ENCODE measurements at regions not wholly inside any gene's neighbourhood (a gene's known extent, or its start where the extent isn't known, plus 50 kb on each side); places are given as distances from the start of the nearest gene placed in this dataset.

DNA sequence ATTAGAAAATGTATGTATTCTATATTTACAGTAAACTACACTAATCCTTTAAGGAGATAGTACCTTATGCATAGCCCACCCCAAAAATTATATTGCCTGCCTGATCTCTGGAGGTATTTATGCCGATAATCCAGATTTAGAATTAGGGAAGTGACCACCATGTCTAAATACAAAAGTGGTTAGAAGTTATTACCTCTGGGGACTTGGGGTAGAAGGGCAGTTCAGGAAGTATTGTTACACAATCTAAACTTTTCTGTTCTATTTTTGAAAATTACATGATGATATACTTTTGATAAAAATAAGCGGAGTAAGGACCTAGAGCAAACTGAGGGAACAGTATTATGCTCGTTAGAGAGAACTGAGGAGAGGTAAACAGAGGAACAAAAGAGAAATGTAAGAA lies 90.5 kb upstream of the ZP4 start:
- CTCF ChIA-PET, result no interaction called here
- DNase-seq, result no peak
- no peaks in the 10 kb centered on the region for H4K20me1 ChIP-seq (ENCODE audit: insufficient read depth)
- no TSS peak for BruUV-seq (replicated peaks)
- no peaks in the 10 kb centered on the region for H3K4me1 ChIP-seq (replicated peaks; ENCODE audit: insufficient read depth)
- no peaks in the 10 kb centered on the region for H3K9me3 ChIP-seq (ENCODE audit: insufficient read depth, low read depth)
- no peak overlapping the region for H2AFZ ChIP-seq
- TF ChIP-seq EZH2 (IDR thresholded peaks at IDR 0.05; ENCODE audit: low read depth), result no peak
- TF ChIP-seq, protein P1, sequence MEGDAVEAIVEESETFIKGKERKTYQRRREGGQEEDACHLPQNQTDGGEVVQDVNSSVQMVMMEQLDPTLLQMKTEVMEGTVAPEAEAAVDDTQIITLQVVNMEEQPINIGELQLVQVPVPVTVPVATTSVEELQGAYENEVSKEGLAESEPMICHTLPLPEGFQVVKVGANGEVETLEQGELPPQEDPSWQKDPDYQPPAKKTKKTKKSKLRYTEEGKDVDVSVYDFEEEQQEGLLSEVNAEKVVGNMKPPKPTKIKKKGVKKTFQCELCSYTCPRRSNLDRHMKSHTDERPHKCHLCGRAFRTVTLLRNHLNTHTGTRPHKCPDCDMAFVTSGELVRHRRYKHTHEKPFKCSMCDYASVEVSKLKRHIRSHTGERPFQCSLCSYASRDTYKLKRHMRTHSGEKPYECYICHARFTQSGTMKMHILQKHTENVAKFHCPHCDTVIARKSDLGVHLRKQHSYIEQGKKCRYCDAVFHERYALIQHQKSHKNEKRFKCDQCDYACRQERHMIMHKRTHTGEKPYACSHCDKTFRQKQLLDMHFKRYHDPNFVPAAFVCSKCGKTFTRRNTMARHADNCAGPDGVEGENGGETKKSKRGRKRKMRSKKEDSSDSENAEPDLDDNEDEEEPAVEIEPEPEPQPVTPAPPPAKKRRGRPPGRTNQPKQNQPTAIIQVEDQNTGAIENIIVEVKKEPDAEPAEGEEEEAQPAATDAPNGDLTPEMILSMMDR (conservative IDR thresholded peaks at IDR 0.05), result no peak
- POLR2A ChIA-PET (ENCODE audit: unreplicated experiment), result no interaction called here
- H3K9me2 ChIP-seq (ENCODE audit: insufficient read depth), result no peaks in the 10 kb centered on the region
- H3K4me3 ChIP-seq, result no peak overlapping the region
- H3K4me2 ChIP-seq, result no peak overlapping the region
- H3K27me3 ChIP-seq (ENCODE audit: insufficient read depth, low read depth), result no peaks in the 10 kb centered on the region
- intact Hi-C loops (cut with micrococcal nuclease; ENCODE audit: unreplicated experiment), result no loop called here
- no peaks in the 10 kb centered on the region for H3K36me3 ChIP-seq (ENCODE audit: low read depth)
- H3K79me2 ChIP-seq (ENCODE audit: low read depth), result no peaks in the 10 kb centered on the region
- no peaks in the 10 kb centered on the region for H3F3A ChIP-seq (ENCODE audit: insufficient read depth, low read depth)
- no peak overlapping the region for H3K27ac ChIP-seq

DNA sequence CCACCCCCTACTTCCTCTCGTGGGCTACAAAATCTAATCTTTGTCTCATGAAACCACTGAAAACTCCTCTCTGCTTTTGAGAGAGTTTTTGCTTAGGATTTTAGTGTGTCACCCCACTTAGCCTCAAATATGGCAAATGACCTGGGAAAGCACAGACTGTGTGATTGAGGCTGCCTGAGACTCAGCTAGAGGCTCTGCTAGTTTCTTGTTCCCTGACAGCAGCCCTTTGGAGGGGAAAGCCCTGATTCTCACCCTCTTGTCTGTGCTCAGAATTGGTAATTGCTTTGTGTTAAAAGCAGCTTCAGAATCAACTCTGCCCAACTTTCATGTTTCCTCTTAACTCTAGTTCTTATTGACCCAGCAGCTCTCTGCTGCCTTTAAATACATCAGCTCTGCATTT lies 85.6 kb upstream of the ZP4 start:
- Histone ChIP-seq H2AFZ (no peak overlapping the region), H3F3A (ENCODE audit: insufficient read depth, low read depth) (no peaks in the 10 kb centered on the region), H3K4me3 (no peak overlapping the region), H3K4me2 (no peak overlapping the region), H3K4me1 (replicated peaks; ENCODE audit: insufficient read depth) (no peaks in the 10 kb centered on the region), H3K27ac (no peak overlapping the region), H3K36me3 (ENCODE audit: low read depth) (no peaks in the 10 kb centered on the region), H3K27me3 (ENCODE audit: insufficient read depth, low read depth) (no peaks in the 10 kb centered on the region), H3K9me3 (ENCODE audit: insufficient read depth, low read depth) (no peaks in the 10 kb centered on the region), H4K20me1 (ENCODE audit: insufficient read depth) (no peaks in the 10 kb centered on the region), H3K9me2 (ENCODE audit: insufficient read depth) (no peaks in the 10 kb centered on the region), H3K79me2 (ENCODE audit: low read depth) (no peaks in the 10 kb centered on the region)
- BruUV-seq (replicated peaks), result no TSS peak
- no peak for TF ChIP-seq EZH2 (IDR thresholded peaks at IDR 0.05; ENCODE audit: low read depth)
- TF ChIP-seq, protein P1 (conservative IDR thresholded peaks at IDR 0.05), result no peak
- intact Hi-C loops (cut with micrococcal nuclease; ENCODE audit: unreplicated experiment), result no loop called here
- ChIA-PET POLR2A (ENCODE audit: unreplicated experiment) (no interaction called here), CTCF (no interaction called here)
- no peak for DNase-seq

DNA sequence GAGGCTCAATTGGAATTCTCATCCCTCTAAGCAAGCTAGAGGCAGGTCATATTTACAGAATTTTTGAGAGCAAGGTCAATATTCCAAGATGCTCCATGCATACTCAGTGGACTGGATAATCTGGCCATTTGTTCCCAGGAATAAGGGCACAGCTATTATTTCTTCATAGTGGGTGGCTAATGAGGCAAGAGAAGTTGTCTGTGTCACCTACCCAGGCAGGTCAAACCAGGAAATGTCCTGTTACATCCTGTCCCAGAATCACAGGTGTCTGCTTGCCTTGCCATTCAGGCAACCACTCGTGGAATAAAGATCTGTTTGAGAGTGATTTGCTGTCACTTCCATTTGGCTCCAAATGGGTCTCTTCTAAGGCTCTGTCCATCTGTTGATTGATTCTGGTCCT lies 85.2 kb upstream of the ZP4 start:
- POLR2A ChIA-PET (ENCODE audit: unreplicated experiment), result no interaction called here
- no peaks in the 10 kb centered on the region for H3K27me3 ChIP-seq (ENCODE audit: insufficient read depth, low read depth)
- TF ChIP-seq, protein P1 (conservative IDR thresholded peaks at IDR 0.05), result no peak
- no peak for TF ChIP-seq EZH2 (IDR thresholded peaks at IDR 0.05; ENCODE audit: low read depth)
- CTCF ChIA-PET, result no interaction called here
- H3K9me2 ChIP-seq (ENCODE audit: insufficient read depth), result no peaks in the 10 kb centered on the region
- no peaks in the 10 kb centered on the region for H3F3A ChIP-seq (ENCODE audit: insufficient read depth, low read depth)
- intact Hi-C loops (cut with micrococcal nuclease; ENCODE audit: unreplicated experiment), result no loop called here
- no peaks in the 10 kb centered on the region for H4K20me1 ChIP-seq (ENCODE audit: insufficient read depth)
- no peaks in the 10 kb centered on the region for H3K36me3 ChIP-seq (ENCODE audit: low read depth)
- no peak overlapping the region for H3K4me2 ChIP-seq
- H3K9me3 ChIP-seq (ENCODE audit: insufficient read depth, low read depth), result no peaks in the 10 kb centered on the region
- no peaks in the 10 kb centered on the region for H3K79me2 ChIP-seq (ENCODE audit: low read depth)
- no peak overlapping the region for H3K27ac ChIP-seq
- H3K4me1 ChIP-seq (replicated peaks; ENCODE audit: insufficient read depth), result no peaks in the 10 kb centered on the region
- no peak overlapping the region for H2AFZ ChIP-seq
- DNase-seq, result no peak
- H3K4me3 ChIP-seq, result no peak overlapping the region
- BruUV-seq (replicated peaks), result no TSS peak
